Stimulated activated CD8-positive, alpha-beta memory T cell treated with anti-CD3 and anti-CD28 coated beads, Interleukin-15, amount 100 ng/mL, for 4 hours (primary cell): ENCODE measurements at regions not wholly inside any gene's neighbourhood (a gene's known extent, or its start where the extent isn't known, plus 50 kb on each side); places are given as distances from the start of the nearest gene placed in this dataset.

Experiments
- DNase-seq, 2 donors: peaks; one replicate each; pipeline ENCODE4 v3.0.0-alpha.2; 2020; ENCODE audit warnings: low read depth in 2 of 2

- no peak for DNase-seq
These were observed 54.0 kb upstream of the SLC22A11 start for GRCh38 chr11:64501500-64502427.

DNA sequence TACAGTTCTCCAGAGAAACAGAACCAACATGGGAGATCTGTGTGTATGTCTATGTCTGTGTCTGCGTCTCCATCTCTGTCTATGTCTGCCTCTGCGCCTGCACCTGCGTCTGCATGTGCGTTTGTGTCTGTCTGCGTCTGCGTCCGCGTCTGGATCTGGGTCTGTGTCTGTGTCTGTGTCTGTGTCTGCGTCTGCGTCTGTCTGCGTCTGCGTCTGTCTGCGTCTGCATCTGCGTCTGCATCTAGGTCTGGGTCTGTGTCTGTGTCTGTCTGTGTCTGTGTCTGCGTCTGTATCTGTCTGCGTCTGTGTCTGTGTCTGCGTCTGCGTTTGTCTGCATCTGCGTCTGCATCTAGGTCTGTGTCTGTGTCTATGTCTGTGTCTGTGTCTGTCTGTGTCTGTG lies 53.1 kb upstream of the SLC22A11 start:
- no peak for DNase-seq

DNA sequence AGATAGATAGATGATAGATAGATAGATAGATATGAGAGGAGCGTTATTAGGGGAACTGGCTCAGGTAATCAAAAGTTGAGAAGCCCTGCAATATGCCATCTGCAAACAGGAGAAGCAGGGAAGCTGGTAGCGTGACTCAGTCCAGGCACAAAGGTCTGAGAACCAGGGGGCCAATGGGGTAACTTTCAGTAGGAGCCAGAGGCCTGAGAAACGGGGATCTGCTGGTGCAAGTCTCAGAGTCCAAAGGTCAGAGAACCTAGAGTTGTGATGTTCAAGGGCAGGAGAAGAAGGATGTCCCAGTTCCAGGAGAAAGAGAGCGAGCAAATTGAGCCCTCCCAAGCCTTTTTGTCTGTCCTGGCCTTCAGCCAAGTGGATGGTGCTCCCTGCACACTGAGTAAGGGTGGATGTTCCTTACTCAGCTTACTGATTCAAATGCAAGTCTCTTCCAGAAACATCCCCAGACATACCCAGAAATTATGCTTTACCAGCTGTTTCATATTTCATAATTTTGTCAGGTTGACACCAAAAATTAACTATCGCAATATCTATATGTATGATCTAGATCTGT lies 52.5 kb upstream of the SLC22A11 start:
- no peak for DNase-seq

DNA sequence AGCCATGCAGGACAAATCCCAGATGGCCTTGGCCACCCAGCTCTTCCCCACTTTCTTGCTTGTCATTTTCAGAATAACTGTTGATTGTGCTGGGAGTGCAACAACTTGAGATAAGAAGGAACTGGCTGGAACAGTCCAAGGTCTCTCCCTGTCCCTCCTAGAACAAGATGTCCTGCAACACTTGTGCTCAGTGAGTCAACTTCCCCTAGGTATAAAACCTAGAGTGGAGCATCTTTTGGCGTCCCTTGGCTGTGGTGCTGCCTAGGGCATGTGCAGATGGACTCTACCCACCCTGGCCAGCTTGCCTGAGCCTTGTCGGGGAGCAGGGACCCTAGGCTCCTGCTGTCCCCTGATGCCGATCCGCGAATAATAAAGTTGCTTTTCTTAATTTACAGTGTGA lies 50.7 kb upstream of the SLC22A11 start:
- DNase-seq: no peak
